ENCODE measurements at regions not wholly inside any gene's neighbourhood (a gene's known extent, or its start where the extent isn't known, plus 50 kb on each side); places are given as distances from the start of the nearest gene placed in this dataset.

- Histone ChIP-seq H3K9me2 (ENCODE audit: insufficient read depth, low read length) (no peaks in the 10 kb centered on the region), H3K4me3 (ENCODE audit: low read length) (no peak overlapping the region), H3K4me2 (ENCODE audit: low read length) (no peak overlapping the region), H3K79me2 (replicated peaks; ENCODE audit: insufficient read depth, low read length) (no peaks in the 10 kb centered on the region), H4K20me1 (ENCODE audit: insufficient read depth) (no peaks in the 10 kb centered on the region), H3K9ac (ENCODE audit: low read length) (no peak overlapping the region), H2AFZ (ENCODE audit: low read depth, low read length) (no peak overlapping the region), H3F3A (ENCODE audit: insufficient read depth, low read length, poor library complexity, severe bottlenecking) (no peaks in the 10 kb centered on the region), H3K36me3 (ENCODE audit: insufficient read depth, low read length) (no peaks in the 10 kb centered on the region), H3K9me3 (ENCODE audit: low read length) (no peaks in the 10 kb centered on the region), H3K27ac (ENCODE audit: low read length) (no peak overlapping the region), H3K27me3 (ENCODE audit: insufficient read depth, low read depth, low read length) (no peaks in the 10 kb centered on the region)
- TF ChIP-seq EZH2 (IDR thresholded peaks at IDR 0.05; ENCODE audit: borderline replicate concordance, insufficient read depth, low read length, poor library complexity, severe bottlenecking), result no peak
- TF ChIP-seq REST (IDR thresholded peaks at IDR 0.05; ENCODE audit: borderline replicate concordance), result no peak
- TF ChIP-seq SMC3 (conservative IDR thresholded peaks at IDR 0.05; ENCODE audit: poor library complexity), result no peak
- no peak for TF ChIP-seq MXI1 (conservative IDR thresholded peaks at IDR 0.05; ENCODE audit: poor library complexity, severe bottlenecking)
- TF ChIP-seq TAF1 (IDR thresholded peaks at IDR 0.05; ENCODE audit: low read depth), result no peak
- no peak for TF ChIP-seq RAD21 (conservative IDR thresholded peaks at IDR 0.05)
- no peak for TF ChIP-seq POLR2AphosphoS5 (IDR thresholded peaks at IDR 0.05)
- TF ChIP-seq, protein P1, sequence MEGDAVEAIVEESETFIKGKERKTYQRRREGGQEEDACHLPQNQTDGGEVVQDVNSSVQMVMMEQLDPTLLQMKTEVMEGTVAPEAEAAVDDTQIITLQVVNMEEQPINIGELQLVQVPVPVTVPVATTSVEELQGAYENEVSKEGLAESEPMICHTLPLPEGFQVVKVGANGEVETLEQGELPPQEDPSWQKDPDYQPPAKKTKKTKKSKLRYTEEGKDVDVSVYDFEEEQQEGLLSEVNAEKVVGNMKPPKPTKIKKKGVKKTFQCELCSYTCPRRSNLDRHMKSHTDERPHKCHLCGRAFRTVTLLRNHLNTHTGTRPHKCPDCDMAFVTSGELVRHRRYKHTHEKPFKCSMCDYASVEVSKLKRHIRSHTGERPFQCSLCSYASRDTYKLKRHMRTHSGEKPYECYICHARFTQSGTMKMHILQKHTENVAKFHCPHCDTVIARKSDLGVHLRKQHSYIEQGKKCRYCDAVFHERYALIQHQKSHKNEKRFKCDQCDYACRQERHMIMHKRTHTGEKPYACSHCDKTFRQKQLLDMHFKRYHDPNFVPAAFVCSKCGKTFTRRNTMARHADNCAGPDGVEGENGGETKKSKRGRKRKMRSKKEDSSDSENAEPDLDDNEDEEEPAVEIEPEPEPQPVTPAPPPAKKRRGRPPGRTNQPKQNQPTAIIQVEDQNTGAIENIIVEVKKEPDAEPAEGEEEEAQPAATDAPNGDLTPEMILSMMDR (IDR thresholded peaks at IDR 0.05; ENCODE audit: poor library complexity, severe bottlenecking), result no peak
These were observed 267.6 kb downstream of the CETN3 start for GRCh38 chr5:90141984-90142383.

GRCh38 chr5:90136952-90137528 is 272.5 kb downstream of the CETN3 start:
- Histone ChIP-seq H3K27me3 (ENCODE audit: insufficient read depth, low read depth, low read length) (no peaks in the 10 kb centered on the region), H3K4me3 (ENCODE audit: low read length) (no peak overlapping the region), H4K20me1 (ENCODE audit: insufficient read depth) (no peaks in the 10 kb centered on the region), H3K9me2 (ENCODE audit: insufficient read depth, low read length) (no peaks in the 10 kb centered on the region), H3K27ac (ENCODE audit: low read length) (no peak overlapping the region), H3K9me3 (ENCODE audit: low read length) (no peaks in the 10 kb centered on the region), H3K9ac (ENCODE audit: low read length) (no peak overlapping the region), H3K4me2 (ENCODE audit: low read length) (no peak overlapping the region), H3F3A (ENCODE audit: insufficient read depth, low read length, poor library complexity, severe bottlenecking) (no peaks in the 10 kb centered on the region), H3K36me3 (ENCODE audit: insufficient read depth, low read length) (no peaks in the 10 kb centered on the region), H3K79me2 (replicated peaks; ENCODE audit: insufficient read depth, low read length) (no peaks in the 10 kb centered on the region), H2AFZ (ENCODE audit: low read depth, low read length) (no peak overlapping the region)
- TF ChIP-seq TAF1 (IDR thresholded peaks at IDR 0.05; ENCODE audit: low read depth) (no peak), POLR2AphosphoS5 (IDR thresholded peaks at IDR 0.05) (no peak), EP300 (conservative IDR thresholded peaks at IDR 0.05; ENCODE audit: poor library complexity, severe bottlenecking) (no peak), MXI1 (conservative IDR thresholded peaks at IDR 0.05; ENCODE audit: poor library complexity, severe bottlenecking) (no peak), RAD21 (conservative IDR thresholded peaks at IDR 0.05) (no peak), EZH2 (IDR thresholded peaks at IDR 0.05; ENCODE audit: borderline replicate concordance, insufficient read depth, low read length, poor library complexity, severe bottlenecking) (no peak), REST (IDR thresholded peaks at IDR 0.05; ENCODE audit: borderline replicate concordance) (no peak), SMC3 (conservative IDR thresholded peaks at IDR 0.05; ENCODE audit: poor library complexity) (no peak)
- TF ChIP-seq, protein P1 (IDR thresholded peaks at IDR 0.05; ENCODE audit: poor library complexity, severe bottlenecking), result no peak

Measured in neural cell (in vitro differentiated cells).